Lower lobe of right lung (tissue), 2 donors: ENCODE measurements at regions not wholly inside any gene's neighbourhood (a gene's known extent, or its start where the extent isn't known, plus 50 kb on each side); places are given as distances from the start of the nearest gene placed in this dataset.

ENCODE experiments used
- ATAC-seq, 2 donors: fragments of 200-7000 bp; cut with Tn5 transposase; one replicate each; pipeline ENCODE4 v1.9.1; 2020 to 2022; ENCODE audit warnings: mild to moderate bottlenecking in 2 of 2, moderate library complexity in 2 of 2
- DNase-seq: peaks from one replicate; pipeline ENCODE4 v3.0.0-alpha.2; 2020
- H3K27ac ChIP-seq: fragments of 200-600 bp; one replicate; pipeline ENCODE4 v1.8.0; 2022
- H3K27me3 ChIP-seq: fragments of 200-600 bp; one replicate; pipeline ENCODE4 v1.8.0; 2022; ENCODE audit warnings: low read depth
- H3K36me3 ChIP-seq: fragments of 200-600 bp; one replicate; pipeline ENCODE4 v1.8.0; 2022; ENCODE audit warnings: mild to moderate bottlenecking
- H3K4me1 ChIP-seq: fragments of 200-600 bp; one replicate; pipeline ENCODE4 v1.8.0; 2022
- H3K4me3 ChIP-seq: fragments of 200-600 bp; one replicate; pipeline ENCODE4 v1.8.0; 2022; ENCODE audit warnings: mild to moderate bottlenecking
- H3K9me3 ChIP-seq: fragments of 200-600 bp; one replicate; pipeline ENCODE4 v1.8.0; 2022
- CTCF ChIP-seq: fragments of 200-600 bp; IDR thresholded peaks from one replicate; pipeline ENCODE4 v1.8.0; 2022; ENCODE audit warnings: antibody characterized with exemption, mild to moderate bottlenecking
- intact Hi-C: fragments of 100-400 bp; cut with DNase I; formaldehyde crosslinking; loops from one replicate; pipeline ENCODE4 v1.11.0; 2022
- donor health status: DM: no; HTN: yes; CAD: no; lungs with severe emphysema.

GRCh38 chr18:27861539-27861938 is 315.4 kb downstream of the CDH2 start:
- ATAC-seq (no peak), DNase-seq (no peak)
- Histone ChIP-seq H3K4me1 (no peaks in the 10 kb centered on the region), H3K9me3 (no peaks in the 10 kb centered on the region), H3K27me3 (no peaks in the 10 kb centered on the region), H3K36me3 (no peaks in the 10 kb centered on the region), H3K27ac (no peak overlapping the region), H3K4me3 (no peak overlapping the region)
- no peak for TF ChIP-seq CTCF
- intact Hi-C loops = no loop called here

GRCh38 chr18:27860701-27861107 is 316.2 kb downstream of the CDH2 start:
- no peak for ATAC-seq
- intact Hi-C loops = no loop called here
- TF ChIP-seq CTCF = no peak
- H3K9me3 ChIP-seq = no peaks in the 10 kb centered on the region
- H3K4me1 ChIP-seq = no peaks in the 10 kb centered on the region
- no peaks in the 10 kb centered on the region for H3K36me3 ChIP-seq
- no peak overlapping the region for H3K4me3 ChIP-seq
- no peak for DNase-seq
- H3K27me3 ChIP-seq = no peaks in the 10 kb centered on the region
- no peak overlapping the region for H3K27ac ChIP-seq

DNA sequence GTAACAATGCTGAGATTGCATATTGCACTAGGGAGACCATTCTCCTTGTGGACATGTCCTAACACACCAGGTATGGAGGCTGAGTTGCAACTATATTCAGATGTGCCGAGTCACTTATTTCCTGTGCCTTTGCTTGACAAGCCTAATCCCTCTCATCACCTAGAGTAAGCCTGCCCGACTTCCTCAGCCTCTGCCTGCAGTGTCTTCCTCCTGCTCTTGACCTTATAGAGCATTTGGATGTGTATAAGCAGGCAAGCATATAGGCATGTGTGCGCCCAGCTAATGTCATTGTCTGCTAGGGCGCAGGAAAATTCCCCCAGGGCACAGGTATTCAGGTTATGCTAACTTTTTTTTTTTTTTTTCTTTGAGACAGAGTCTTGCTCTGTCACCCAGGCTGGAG is 316.9 kb downstream of the CDH2 start:
- intact Hi-C loops = no loop called here
- no peak for DNase-seq
- Histone ChIP-seq H3K4me3 (no peak overlapping the region), H3K9me3 (no peaks in the 10 kb centered on the region), H3K27ac (no peak overlapping the region), H3K4me1 (no peaks in the 10 kb centered on the region), H3K27me3 (no peaks in the 10 kb centered on the region), H3K36me3 (no peaks in the 10 kb centered on the region)
- no peak for TF ChIP-seq CTCF
- peak in 1 of 2 donors; percentile 7 for ATAC-seq

GRCh38 chr18:27856820-27857219 is 320.1 kb downstream of the CDH2 start:
- ATAC-seq (no peak), DNase-seq (no peak)
- H3K9me3 ChIP-seq = no peaks in the 10 kb centered on the region
- H3K36me3 ChIP-seq = no peaks in the 10 kb centered on the region
- H3K4me1 ChIP-seq = no peaks in the 10 kb centered on the region
- intact Hi-C loops = no loop called here
- no peak overlapping the region for H3K27ac ChIP-seq
- TF ChIP-seq CTCF = no peak
- no peaks in the 10 kb centered on the region for H3K27me3 ChIP-seq
- H3K4me3 ChIP-seq = no peak overlapping the region

GRCh38 chr18:27855486-27855885 is 321.4 kb downstream of the CDH2 start:
- H3K27ac ChIP-seq = no peak overlapping the region
- no peaks in the 10 kb centered on the region for H3K4me1 ChIP-seq
- no peaks in the 10 kb centered on the region for H3K27me3 ChIP-seq
- H3K4me3 ChIP-seq = no peak overlapping the region
- intact Hi-C loops = no loop called here
- H3K9me3 ChIP-seq = no peaks in the 10 kb centered on the region
- no peaks in the 10 kb centered on the region for H3K36me3 ChIP-seq
- TF ChIP-seq CTCF = no peak
- ATAC-seq (no peak), DNase-seq (no peak)

GRCh38 chr18:27854631-27855030 is 322.3 kb downstream of the CDH2 start:
- H3K36me3 ChIP-seq = no peaks in the 10 kb centered on the region
- no peak overlapping the region for H3K4me3 ChIP-seq
- ATAC-seq (no peak), DNase-seq (no peak)
- intact Hi-C loops = no loop called here
- H3K4me1 ChIP-seq = no peaks in the 10 kb centered on the region
- TF ChIP-seq CTCF = no peak
- H3K9me3 ChIP-seq = no peaks in the 10 kb centered on the region
- H3K27ac ChIP-seq = no peak overlapping the region
- H3K27me3 ChIP-seq = no peaks in the 10 kb centered on the region
